ENCODE measurements at regions not wholly inside any gene's neighbourhood (a gene's known extent, or its start where the extent isn't known, plus 50 kb on each side); places are given as distances from the start of the nearest gene placed in this dataset.
"Not testable (repeated sequence)": the region's sequence is repeated elsewhere in the genome, so short reads cannot be mapped to it uniquely, and the experiment has no call there.

- DNase-seq, result no peak
Observed at GRCh38 chr4:134585972-134586371, 384.4 kb upstream of the PABPC4L start.

GRCh38 chr4:134567461-134567860 lies 365.9 kb upstream of the PABPC4L start:
- no peak for DNase-seq

- no peak for DNase-seq
Observed at GRCh38 chr4:134560728-134561127, 359.1 kb upstream of the PABPC4L start.

- no peak for DNase-seq
Observed at GRCh38 chr4:134552063-134552462, 350.5 kb upstream of the PABPC4L start.

- DNase-seq, result no peak
Observed at GRCh38 chr4:134551348-134551747, 349.8 kb upstream of the PABPC4L start.

- no peak for DNase-seq
Observed at GRCh38 chr4:134548052-134548628, 346.6 kb upstream of the PABPC4L start.

- DNase-seq, result no peak
Observed at GRCh38 chr4:134546279-134546678, 344.7 kb upstream of the PABPC4L start.

- DNase-seq, result peak; percentile 82
Observed at GRCh38 chr4:134544303-134544770, 342.7 kb upstream of the PABPC4L start.

- no peak for DNase-seq
Observed at GRCh38 chr4:134540588-134540987, 339.0 kb upstream of the PABPC4L start.

GRCh38 chr4:134539729-134540231 lies 338.2 kb upstream of the PABPC4L start:
- no peak for DNase-seq

- DNase-seq, result no peak
Observed at GRCh38 chr4:134537701-134538100, 336.1 kb upstream of the PABPC4L start.

- no peak for DNase-seq
Observed at GRCh38 chr4:134533068-134533467, 331.5 kb upstream of the PABPC4L start.

- DNase-seq, result no peak
Observed at GRCh38 chr4:134531013-134531412, 329.4 kb upstream of the PABPC4L start.

- DNase-seq, result no peak
Observed at GRCh38 chr4:134529629-134530028, 328.0 kb upstream of the PABPC4L start.

GRCh38 chr4:134518574-134519217 lies 317.1 kb upstream of the PABPC4L start:
- no peak for DNase-seq

- no peak for DNase-seq
Observed at GRCh38 chr4:134510544-134510943, 309.0 kb upstream of the PABPC4L start.

GRCh38 chr4:134505511-134505910 lies 303.9 kb upstream of the PABPC4L start:
- DNase-seq, result no peak

GRCh38 chr4:134501973-134502643 lies 300.5 kb upstream of the PABPC4L start:
- no peak for DNase-seq

GRCh38 chr4:134501488-134501887 lies 299.9 kb upstream of the PABPC4L start:
- not testable (repeated sequence) for DNase-seq

GRCh38 chr4:134499074-134499473 lies 297.5 kb upstream of the PABPC4L start:
- no peak for DNase-seq

GRCh38 chr4:134490863-134491262 lies 289.3 kb upstream of the PABPC4L start:
- no peak for DNase-seq

GRCh38 chr4:134483514-134483913 lies 281.9 kb upstream of the PABPC4L start:
- not testable (repeated sequence) for DNase-seq

- no peak for DNase-seq
Observed at GRCh38 chr4:134471569-134471968, 270.0 kb upstream of the PABPC4L start.

GRCh38 chr4:134470544-134470943 lies 269.0 kb upstream of the PABPC4L start:
- DNase-seq, result no peak

Data from NCI-H1105 (cell line).